Adrenal gland (tissue), 5 donors: ENCODE measurements at regions not wholly inside any gene's neighbourhood (a gene's known extent, or its start where the extent isn't known, plus 50 kb on each side); places are given as distances from the start of the nearest gene placed in this dataset.

ENCODE experiments used
- POLR2A ChIP-seq, 2 donors: fragments of 450-650 bp; IDR thresholded peaks; one replicate each; pipeline ENCODE4 v1.6.1; 2017; ENCODE audit warnings: antibody characterized with exemption in 2 of 2, mild to moderate bottlenecking in 2 of 2, moderate library complexity in 1 of 2
- TF ChIP-seq, protein P1 (sequence below), 6 experiments: fragments of 450-650 bp in 4 of 6; fragments of 200-600 bp in 2 of 6; sonication (generic) in 1 of 6; IDR thresholded peaks; 1 replicate in 5 of 6; 2 replicates in 1 of 6; pipeline versions ENCODE4 v1.5.1 to v1.8.0; 2016 to 2021; ENCODE audit warnings: antibody characterized with exemption in 6 of 6, mild to moderate bottlenecking in 2 of 6, moderate library complexity in 1 of 6
- donor health status: DM: no; HTN: no; CAD: no.

DNA sequence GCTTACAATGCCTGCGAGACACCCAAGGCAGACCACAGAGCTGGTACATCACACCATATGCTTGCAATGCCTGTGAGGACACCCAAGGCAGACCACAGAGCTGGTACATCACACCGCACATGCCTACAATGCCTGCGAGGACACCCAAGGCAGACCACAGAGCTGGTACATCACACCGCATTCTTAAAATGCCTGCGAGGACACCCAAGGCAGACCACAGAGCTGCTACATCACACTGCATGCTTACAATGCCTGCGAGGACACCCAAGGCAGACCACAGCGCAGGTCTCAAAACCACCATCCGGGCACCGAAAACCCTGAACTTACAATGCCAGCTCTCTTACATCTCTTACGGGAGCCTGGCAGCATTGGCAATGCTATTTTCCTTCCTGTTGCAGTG is 799.6 kb downstream of the GALR1 start:
- TF ChIP-seq POLR2A (IDR thresholded peaks at IDR 0.05) = no peak
- TF ChIP-seq, protein P1, sequence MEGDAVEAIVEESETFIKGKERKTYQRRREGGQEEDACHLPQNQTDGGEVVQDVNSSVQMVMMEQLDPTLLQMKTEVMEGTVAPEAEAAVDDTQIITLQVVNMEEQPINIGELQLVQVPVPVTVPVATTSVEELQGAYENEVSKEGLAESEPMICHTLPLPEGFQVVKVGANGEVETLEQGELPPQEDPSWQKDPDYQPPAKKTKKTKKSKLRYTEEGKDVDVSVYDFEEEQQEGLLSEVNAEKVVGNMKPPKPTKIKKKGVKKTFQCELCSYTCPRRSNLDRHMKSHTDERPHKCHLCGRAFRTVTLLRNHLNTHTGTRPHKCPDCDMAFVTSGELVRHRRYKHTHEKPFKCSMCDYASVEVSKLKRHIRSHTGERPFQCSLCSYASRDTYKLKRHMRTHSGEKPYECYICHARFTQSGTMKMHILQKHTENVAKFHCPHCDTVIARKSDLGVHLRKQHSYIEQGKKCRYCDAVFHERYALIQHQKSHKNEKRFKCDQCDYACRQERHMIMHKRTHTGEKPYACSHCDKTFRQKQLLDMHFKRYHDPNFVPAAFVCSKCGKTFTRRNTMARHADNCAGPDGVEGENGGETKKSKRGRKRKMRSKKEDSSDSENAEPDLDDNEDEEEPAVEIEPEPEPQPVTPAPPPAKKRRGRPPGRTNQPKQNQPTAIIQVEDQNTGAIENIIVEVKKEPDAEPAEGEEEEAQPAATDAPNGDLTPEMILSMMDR (IDR thresholded peaks at IDR 0.05) = no peak
